ENCODE measurements at regions not wholly inside any gene's neighbourhood (a gene's known extent, or its start where the extent isn't known, plus 50 kb on each side); places are given as distances from the start of the nearest gene placed in this dataset.

DNA sequence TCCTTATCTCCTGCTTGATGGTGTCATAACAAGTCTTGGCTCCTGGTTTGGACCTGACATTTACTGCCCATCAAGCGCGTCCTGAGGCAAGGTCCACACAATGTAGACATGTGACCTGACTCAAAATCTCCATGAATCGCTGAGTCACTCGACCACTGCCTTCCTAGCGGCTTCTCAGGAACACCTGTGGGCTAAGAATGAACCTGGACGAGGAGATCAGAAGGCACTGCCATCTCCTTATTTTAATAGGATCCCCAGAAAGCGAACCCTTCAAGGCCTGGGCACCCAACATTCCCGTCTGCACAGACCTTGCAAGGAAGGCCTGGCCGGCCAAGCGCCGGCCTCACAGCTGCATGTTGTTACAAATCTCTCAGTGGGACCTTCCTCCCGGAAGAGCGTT is 60.6 kb upstream of the IRX1 start:
- H3K4me3 ChIP-seq: no peak overlapping the region
- H3K4me1 ChIP-seq: no peaks in the 10 kb centered on the region
- H3K9me3 ChIP-seq: peaks cover 5 to 6% of the 10 kb centered on the region in 2 donors
- TF ChIP-seq, protein P1, sequence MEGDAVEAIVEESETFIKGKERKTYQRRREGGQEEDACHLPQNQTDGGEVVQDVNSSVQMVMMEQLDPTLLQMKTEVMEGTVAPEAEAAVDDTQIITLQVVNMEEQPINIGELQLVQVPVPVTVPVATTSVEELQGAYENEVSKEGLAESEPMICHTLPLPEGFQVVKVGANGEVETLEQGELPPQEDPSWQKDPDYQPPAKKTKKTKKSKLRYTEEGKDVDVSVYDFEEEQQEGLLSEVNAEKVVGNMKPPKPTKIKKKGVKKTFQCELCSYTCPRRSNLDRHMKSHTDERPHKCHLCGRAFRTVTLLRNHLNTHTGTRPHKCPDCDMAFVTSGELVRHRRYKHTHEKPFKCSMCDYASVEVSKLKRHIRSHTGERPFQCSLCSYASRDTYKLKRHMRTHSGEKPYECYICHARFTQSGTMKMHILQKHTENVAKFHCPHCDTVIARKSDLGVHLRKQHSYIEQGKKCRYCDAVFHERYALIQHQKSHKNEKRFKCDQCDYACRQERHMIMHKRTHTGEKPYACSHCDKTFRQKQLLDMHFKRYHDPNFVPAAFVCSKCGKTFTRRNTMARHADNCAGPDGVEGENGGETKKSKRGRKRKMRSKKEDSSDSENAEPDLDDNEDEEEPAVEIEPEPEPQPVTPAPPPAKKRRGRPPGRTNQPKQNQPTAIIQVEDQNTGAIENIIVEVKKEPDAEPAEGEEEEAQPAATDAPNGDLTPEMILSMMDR (IDR thresholded peaks at IDR 0.05): no peak
- TF ChIP-seq POLR2AphosphoS5 (IDR thresholded peaks at IDR 0.05) (no peak), POLR2A (IDR thresholded peaks at IDR 0.05) (no peak)
- intact Hi-C loops (cut with DNase I; ENCODE audit: low total_unique reads): no loop called here
- no peaks in the 10 kb centered on the region for H3K27me3 ChIP-seq
- no peak overlapping the region for H3K27ac ChIP-seq
- no peak for DNase-seq (ENCODE audit: low spot score in 2 of 2)
- H3K36me3 ChIP-seq: no peaks in the 10 kb centered on the region

DNA sequence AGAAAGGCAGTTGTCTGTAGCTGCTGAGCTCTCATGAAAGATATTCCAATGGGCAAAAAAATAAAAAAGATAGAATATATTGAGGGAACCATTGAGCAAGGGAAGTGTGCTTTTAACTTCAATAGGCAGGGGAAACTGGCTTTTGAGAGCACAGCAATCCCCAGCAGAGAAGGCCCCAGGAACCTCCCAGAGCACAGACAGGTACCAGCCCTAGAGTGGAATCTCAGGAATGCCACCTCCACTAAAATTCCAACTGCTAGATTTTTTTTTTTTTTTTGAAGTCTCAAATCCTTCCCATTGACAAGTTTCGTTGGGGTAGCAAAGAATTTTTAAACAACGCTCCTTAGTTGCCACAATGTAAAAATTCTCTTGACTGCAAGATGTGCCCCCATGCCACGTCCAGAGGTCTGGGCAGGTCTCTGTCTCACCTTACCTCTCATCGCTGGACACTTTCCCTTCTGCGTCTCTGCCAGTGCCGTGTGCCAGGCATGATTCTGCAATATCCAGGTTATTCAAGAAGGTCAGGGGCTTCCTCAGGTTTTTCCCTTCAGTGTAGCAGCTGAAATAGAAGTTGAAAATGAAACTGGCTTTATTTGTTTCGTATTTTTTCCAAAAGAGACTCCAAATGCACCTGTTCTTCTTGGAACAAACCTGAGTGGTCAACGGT is 64.2 kb upstream of the IRX1 start:
- intact Hi-C loops (cut with DNase I; ENCODE audit: low total_unique reads): no loop called here
- Histone ChIP-seq H3K27ac (no peak overlapping the region), H3K36me3 (no peaks in the 10 kb centered on the region), H3K4me3 (no peak overlapping the region), H3K4me1 (no peaks in the 10 kb centered on the region), H3K27me3 (no peaks in the 10 kb centered on the region), H3K9me3 (peaks cover 5 to 6% of the 10 kb centered on the region in 2 donors)
- TF ChIP-seq POLR2AphosphoS5 (IDR thresholded peaks at IDR 0.05): no peak
- TF ChIP-seq POLR2A (IDR thresholded peaks at IDR 0.05): no peak
- TF ChIP-seq, protein P1 (IDR thresholded peaks at IDR 0.05): no peak
- no peak for DNase-seq (ENCODE audit: low spot score in 2 of 2)

DNA sequence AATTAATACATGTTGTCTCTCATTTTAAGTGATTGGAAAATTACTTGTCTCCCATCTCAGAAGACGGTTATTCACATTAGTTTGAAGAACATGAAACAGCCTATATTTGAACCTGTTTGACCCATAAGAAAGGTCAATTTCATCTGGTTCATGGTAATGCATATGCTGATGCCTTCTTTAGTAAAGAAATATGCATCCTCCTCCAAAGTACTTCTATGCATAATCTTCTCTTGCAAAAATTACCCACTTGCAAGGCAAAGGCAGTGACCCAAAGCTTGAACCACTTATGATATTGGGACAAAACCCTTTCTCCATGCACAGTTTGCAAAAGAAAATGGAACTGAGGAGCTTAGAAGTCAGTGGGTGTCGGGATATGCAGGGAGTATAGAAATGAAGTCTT is 65.4 kb upstream of the IRX1 start:
- intact Hi-C loops (cut with DNase I; ENCODE audit: low total_unique reads): no loop called here
- Histone ChIP-seq H3K27ac (no peak overlapping the region), H3K9me3 (peaks cover 0 to 6% of the 10 kb centered on the region in 2 donors), H3K4me3 (no peak overlapping the region), H3K27me3 (no peaks in the 10 kb centered on the region), H3K4me1 (no peaks in the 10 kb centered on the region), H3K36me3 (no peaks in the 10 kb centered on the region)
- DNase-seq (ENCODE audit: low spot score in 2 of 2): no peak
- TF ChIP-seq POLR2AphosphoS5 (IDR thresholded peaks at IDR 0.05) (no peak), POLR2A (IDR thresholded peaks at IDR 0.05) (no peak)
- TF ChIP-seq, protein P1 (IDR thresholded peaks at IDR 0.05): no peak

DNA sequence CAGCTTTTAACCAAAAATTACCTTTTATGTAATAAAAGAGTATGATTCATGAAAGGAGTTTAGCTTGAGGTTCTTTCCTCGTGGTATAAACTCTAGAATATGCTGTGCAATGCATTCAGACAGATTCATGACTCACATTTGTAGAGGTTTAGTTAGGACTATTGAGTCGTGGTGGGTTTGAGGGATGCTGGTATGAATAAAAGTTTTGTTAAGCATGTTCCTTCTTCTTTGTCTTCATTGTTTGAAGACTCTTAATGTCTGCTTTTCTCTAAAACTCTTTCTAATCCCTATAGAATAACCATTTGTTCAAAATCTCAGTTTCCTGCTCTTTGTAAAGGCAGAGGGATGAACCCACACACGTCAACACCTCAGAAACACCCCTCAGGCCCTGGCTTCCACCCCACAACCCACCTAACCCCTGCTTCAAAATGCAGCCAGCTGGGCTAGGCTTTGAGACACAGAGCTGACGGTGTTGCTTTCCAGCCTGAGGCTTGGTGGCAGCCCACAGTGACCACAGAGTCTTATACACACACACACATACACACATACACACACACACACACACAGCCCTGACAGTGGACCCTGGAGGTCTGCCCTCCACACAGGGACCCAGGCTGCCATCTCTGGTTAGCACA is 69.0 kb upstream of the IRX1 start:
- Histone ChIP-seq H3K4me1 (no peaks in the 10 kb centered on the region), H3K4me3 (no peak overlapping the region), H3K27ac (no peak overlapping the region), H3K27me3 (no peaks in the 10 kb centered on the region), H3K9me3 (no peaks in the 10 kb centered on the region), H3K36me3 (no peaks in the 10 kb centered on the region)
- no peak for DNase-seq (ENCODE audit: low spot score in 2 of 2)
- TF ChIP-seq POLR2A (IDR thresholded peaks at IDR 0.05) (no peak), POLR2AphosphoS5 (IDR thresholded peaks at IDR 0.05) (no peak)
- TF ChIP-seq, protein P1 (IDR thresholded peaks at IDR 0.05): no peak
- intact Hi-C loops (cut with DNase I; ENCODE audit: low total_unique reads): loop anchor here (10.0 kb wide), 1 partner anchor 1848 kb away; no protein-coding TSS in a partner anchor

DNA sequence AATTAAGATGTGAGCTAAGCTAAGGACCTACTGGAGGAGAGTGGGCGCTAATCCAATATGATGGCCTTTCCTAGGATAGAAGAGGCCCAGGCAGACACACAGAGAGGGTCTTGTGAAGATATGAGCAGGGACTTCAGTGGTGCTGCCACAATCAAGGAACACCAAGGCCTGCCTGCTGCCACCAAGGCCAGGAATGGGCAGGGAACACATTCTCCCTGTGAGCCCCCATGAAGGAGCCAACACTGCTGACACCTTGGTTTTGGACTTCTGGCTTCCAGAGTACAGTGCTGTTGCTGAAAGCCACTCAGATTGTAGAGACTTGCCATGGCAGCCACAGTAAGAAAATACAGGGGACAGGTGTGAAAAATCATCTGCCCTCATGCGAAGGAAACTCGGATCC is 73.1 kb upstream of the IRX1 start:
- no peaks in the 10 kb centered on the region for H3K27me3 ChIP-seq
- H3K9me3 ChIP-seq: no peaks in the 10 kb centered on the region
- H3K36me3 ChIP-seq: no peaks in the 10 kb centered on the region
- H3K27ac ChIP-seq: no peak overlapping the region
- no peaks in the 10 kb centered on the region for H3K4me1 ChIP-seq
- no peak overlapping the region for H3K4me3 ChIP-seq
- DNase-seq (ENCODE audit: low spot score in 2 of 2): no peak
- intact Hi-C loops (cut with DNase I; ENCODE audit: low total_unique reads): loop anchor here (10.0 kb wide), 1 partner anchor 1852 kb away; no protein-coding TSS in a partner anchor
- TF ChIP-seq POLR2AphosphoS5 (IDR thresholded peaks at IDR 0.05) (no peak), POLR2A (IDR thresholded peaks at IDR 0.05) (no peak)
- TF ChIP-seq, protein P1 (IDR thresholded peaks at IDR 0.05): no peak

Measured in breast epithelium (tissue), 4 donors.